Astrocyte (in vitro differentiated cells and primary cell): ENCODE measurements at regions not wholly inside any gene's neighbourhood (a gene's known extent, or its start where the extent isn't known, plus 50 kb on each side); places are given as distances from the start of the nearest gene placed in this dataset.

Experiments used
- DNase-seq: peaks from one replicate; pipeline ENCODE4 v3.0.0-alpha.2; 2010; ENCODE audit warnings: low read depth
- FAIRE-seq: peaks from 2 replicates; lab custom pipeline; 2011; peaks lifted over from hg19 to GRCh38; lab: Jason Lieb, UNC
- H2AFZ ChIP-seq: 2 replicates; pipeline ENCODE4 v1.6.0; 2012; ENCODE audit warnings: low read depth, low read length, inconsistent platforms
- H3K27ac ChIP-seq: 2 replicates; pipeline ENCODE4 v1.5.1; 2011; ENCODE audit warnings: low read depth, low read length, inconsistent platforms
- H3K27me3 ChIP-seq: 2 replicates; pipeline ENCODE4 v1.6.0; 2011; ENCODE audit warnings: low read length, inconsistent platforms; ENCODE audit not compliant: insufficient read depth
- H3K36me3 ChIP-seq: 2 replicates; pipeline ENCODE4 v1.5.1; 2011; ENCODE audit warnings: low read length, inconsistent platforms; ENCODE audit not compliant: insufficient read depth
- H3K4me1 ChIP-seq: 2 replicates; pipeline ENCODE4 v1.5.1; 2011; ENCODE audit warnings: low read length, inconsistent platforms; ENCODE audit not compliant: insufficient read depth
- H3K4me2 ChIP-seq: 2 replicates; pipeline ENCODE4 v1.6.0; 2012; ENCODE audit warnings: low read length, inconsistent platforms
- H3K4me3 ChIP-seq: 2 replicates; pipeline ENCODE4 v1.5.1; 2011; ENCODE audit warnings: low read depth, mild to moderate bottlenecking, low read length, inconsistent platforms; ENCODE audit not compliant: insufficient read depth
- H3K79me2 ChIP-seq: 2 replicates; pipeline ENCODE4 v1.6.0; 2012; ENCODE audit warnings: mild to moderate bottlenecking, low read length, inconsistent platforms; ENCODE audit not compliant: insufficient read depth
- H3K9ac ChIP-seq: 2 replicates; pipeline ENCODE4 v1.6.0; 2012; ENCODE audit warnings: mild to moderate bottlenecking, low read length, inconsistent platforms
- H3K9me3 ChIP-seq: 2 replicates; pipeline ENCODE4 v1.5.1; 2012; ENCODE audit warnings: low read depth, mild to moderate bottlenecking, low read length, inconsistent platforms; ENCODE audit not compliant: insufficient read depth
- H4K20me1 ChIP-seq: 2 replicates; pipeline ENCODE4 v1.6.0; 2012; ENCODE audit warnings: low read length, inconsistent platforms; ENCODE audit not compliant: insufficient read depth
- H3K27ac Mint-ChIP-seq: one replicate; pipeline ENCODE4 v1.8.0; 2021; ENCODE audit warnings: mild to moderate bottlenecking, mixed read lengths; ENCODE audit not compliant: unreplicated experiment
- H3K27me3 Mint-ChIP-seq: one replicate; pipeline ENCODE4 v1.8.0; 2021; ENCODE audit warnings: low read depth, mixed read lengths; ENCODE audit not compliant: unreplicated experiment
- H3K36me3 Mint-ChIP-seq: one replicate; pipeline ENCODE4 v1.8.0; 2021; ENCODE audit warnings: low read depth, mixed read lengths; ENCODE audit not compliant: unreplicated experiment
- H3K4me1 Mint-ChIP-seq: one replicate; pipeline ENCODE4 v1.8.0; 2021; ENCODE audit warnings: low read depth, mixed read lengths; ENCODE audit not compliant: unreplicated experiment
- H3K4me3 Mint-ChIP-seq: one replicate; pipeline ENCODE4 v1.8.0; 2021; ENCODE audit warnings: mild to moderate bottlenecking, moderate library complexity, mixed read lengths; ENCODE audit not compliant: unreplicated experiment
- H3K9me3 Mint-ChIP-seq: one replicate; pipeline ENCODE4 v1.8.0; 2021; ENCODE audit warnings: mild to moderate bottlenecking, mixed read lengths; ENCODE audit not compliant: unreplicated experiment
- EZH2 ChIP-seq: IDR thresholded peaks from 2 replicates; pipeline ENCODE4 v1.6.1; 2012; ENCODE audit warnings: mild to moderate bottlenecking, low read length, inconsistent platforms; ENCODE audit not compliant: insufficient read depth
- TF ChIP-seq, protein P1 (sequence below): IDR thresholded peaks from 2 replicates; pipeline ENCODE4 v1.5.1; 2011; ENCODE audit warnings: low read depth, mild to moderate bottlenecking, inconsistent platforms, low read length, moderate library complexity; ENCODE audit not compliant: insufficient read depth

DNA sequence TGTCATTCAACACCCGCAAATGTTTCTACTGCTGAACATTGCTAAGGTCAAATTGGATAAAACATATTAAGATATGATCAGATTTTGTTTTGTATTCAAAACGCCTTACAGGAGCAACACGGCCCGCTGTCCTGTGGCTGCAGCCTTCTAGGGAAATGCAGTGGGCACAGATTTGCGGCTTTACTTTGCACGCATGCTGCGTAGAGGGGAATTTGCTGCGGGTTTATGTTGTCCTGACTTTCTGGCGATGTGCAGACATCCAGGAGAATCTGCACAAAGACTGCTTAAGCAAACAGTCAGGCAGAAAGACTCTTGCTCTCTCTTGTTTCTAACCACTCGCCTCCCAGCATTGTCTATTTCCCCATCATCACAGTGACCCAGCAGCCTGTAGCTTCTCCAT is 88.3 kb downstream of the LRRC30 start:
- H4K20me1 ChIP-seq, result no peaks in the 10 kb centered on the region
- H3K27me3 ChIP-seq, result no peaks in the 10 kb centered on the region
- H3K9me3 ChIP-seq, result no peaks in the 10 kb centered on the region
- H3K4me2 ChIP-seq, result no peak overlapping the region
- TF ChIP-seq EZH2, result no peak
- TF ChIP-seq, protein P1, sequence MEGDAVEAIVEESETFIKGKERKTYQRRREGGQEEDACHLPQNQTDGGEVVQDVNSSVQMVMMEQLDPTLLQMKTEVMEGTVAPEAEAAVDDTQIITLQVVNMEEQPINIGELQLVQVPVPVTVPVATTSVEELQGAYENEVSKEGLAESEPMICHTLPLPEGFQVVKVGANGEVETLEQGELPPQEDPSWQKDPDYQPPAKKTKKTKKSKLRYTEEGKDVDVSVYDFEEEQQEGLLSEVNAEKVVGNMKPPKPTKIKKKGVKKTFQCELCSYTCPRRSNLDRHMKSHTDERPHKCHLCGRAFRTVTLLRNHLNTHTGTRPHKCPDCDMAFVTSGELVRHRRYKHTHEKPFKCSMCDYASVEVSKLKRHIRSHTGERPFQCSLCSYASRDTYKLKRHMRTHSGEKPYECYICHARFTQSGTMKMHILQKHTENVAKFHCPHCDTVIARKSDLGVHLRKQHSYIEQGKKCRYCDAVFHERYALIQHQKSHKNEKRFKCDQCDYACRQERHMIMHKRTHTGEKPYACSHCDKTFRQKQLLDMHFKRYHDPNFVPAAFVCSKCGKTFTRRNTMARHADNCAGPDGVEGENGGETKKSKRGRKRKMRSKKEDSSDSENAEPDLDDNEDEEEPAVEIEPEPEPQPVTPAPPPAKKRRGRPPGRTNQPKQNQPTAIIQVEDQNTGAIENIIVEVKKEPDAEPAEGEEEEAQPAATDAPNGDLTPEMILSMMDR, result no peak
- no peaks in the 10 kb centered on the region for H3K4me1 Mint-ChIP-seq
- peaks cover 1% of the 10 kb centered on the region for H3K4me1 ChIP-seq
- FAIRE-seq, result no peak
- no peak overlapping the region for H3K27ac ChIP-seq
- H3K4me3 Mint-ChIP-seq, result no peak overlapping the region
- H3K27me3 Mint-ChIP-seq, result peaks cover 7% of the 10 kb centered on the region
- H2AFZ ChIP-seq, result no peak overlapping the region
- DNase-seq, result no peak
- no peaks in the 10 kb centered on the region for H3K79me2 ChIP-seq
- no peaks in the 10 kb centered on the region for H3K9me3 Mint-ChIP-seq
- H3K36me3 ChIP-seq, result no peaks in the 10 kb centered on the region
- no peaks in the 10 kb centered on the region for H3K36me3 Mint-ChIP-seq
- no peak overlapping the region for H3K9ac ChIP-seq
- H3K4me3 ChIP-seq, result no peak overlapping the region
- H3K27ac Mint-ChIP-seq, result no peak overlapping the region

DNA sequence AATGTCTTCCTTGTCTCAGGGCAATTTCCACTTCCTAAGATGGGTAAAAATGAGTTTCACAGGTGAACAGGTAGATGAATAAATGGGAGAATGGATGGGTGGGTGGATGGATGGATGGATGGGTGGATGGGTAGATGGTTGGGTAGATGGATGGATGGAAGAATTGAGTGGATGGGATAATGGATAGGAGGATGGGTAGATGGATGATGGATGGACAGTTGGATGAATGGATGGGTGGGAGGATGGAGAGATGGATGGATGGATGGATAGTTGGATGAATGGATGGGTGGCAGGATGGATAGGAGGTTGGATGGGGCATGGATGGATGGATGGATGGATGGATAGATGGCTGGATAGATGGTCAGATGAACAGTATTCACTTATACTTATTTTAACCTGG is 90.9 kb downstream of the LRRC30 start:
- no peaks in the 10 kb centered on the region for H3K79me2 ChIP-seq
- H2AFZ ChIP-seq, result no peak overlapping the region
- Mint-ChIP-seq H3K27me3 (peaks cover 5% of the 10 kb centered on the region), H3K4me1 (peaks cover 13% of the 10 kb centered on the region), H3K9me3 (no peaks in the 10 kb centered on the region), H3K36me3 (no peaks in the 10 kb centered on the region), H3K4me3 (no peak overlapping the region), H3K27ac (no peak overlapping the region)
- no peaks in the 10 kb centered on the region for H3K9me3 ChIP-seq
- no peak overlapping the region for H3K4me3 ChIP-seq
- H3K4me2 ChIP-seq, result no peak overlapping the region
- H3K9ac ChIP-seq, result no peak overlapping the region
- H4K20me1 ChIP-seq, result no peaks in the 10 kb centered on the region
- peaks cover 7% of the 10 kb centered on the region for H3K4me1 ChIP-seq
- H3K27me3 ChIP-seq, result no peaks in the 10 kb centered on the region
- H3K27ac ChIP-seq, result no peak overlapping the region
- TF ChIP-seq EZH2, result no peak
- TF ChIP-seq, protein P1, result no peak
- FAIRE-seq (no peak), DNase-seq (no peak)
- H3K36me3 ChIP-seq, result no peaks in the 10 kb centered on the region

DNA sequence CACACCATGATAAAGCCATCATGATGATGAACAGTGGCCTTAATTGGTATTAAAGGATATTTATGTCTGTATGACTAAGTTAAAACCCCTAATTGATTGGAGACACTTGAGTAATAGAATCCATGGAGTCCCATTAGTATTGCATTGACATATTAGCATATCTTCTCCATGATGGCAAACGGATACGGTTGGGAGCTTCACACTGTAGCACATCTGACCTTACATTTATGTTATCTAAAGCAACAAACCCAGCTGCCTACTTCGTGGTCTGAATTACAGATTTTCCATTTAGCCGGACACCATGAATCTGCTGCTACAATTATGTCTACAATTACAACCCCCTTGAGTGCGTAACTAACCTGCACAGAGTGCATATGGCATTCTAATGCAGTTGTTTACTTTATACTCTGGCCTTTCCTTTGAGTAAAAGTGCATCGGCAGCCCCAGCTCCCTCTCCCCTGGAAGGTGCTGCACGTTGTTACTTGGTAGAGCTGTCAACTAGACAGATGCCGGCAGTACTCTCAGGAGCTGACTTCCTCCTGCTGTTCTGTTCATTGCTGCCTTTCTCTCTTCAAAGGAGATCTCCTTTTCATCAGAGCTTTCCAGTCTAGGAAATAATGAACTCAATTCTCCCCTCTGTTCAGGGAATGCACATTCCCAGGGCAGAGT is 92.1 kb downstream of the LRRC30 start:
- Histone ChIP-seq H3K27ac (no peak overlapping the region), H3K4me3 (no peak overlapping the region), H3K4me1 (peaks cover 7% of the 10 kb centered on the region), H3K27me3 (no peaks in the 10 kb centered on the region), H3K79me2 (no peaks in the 10 kb centered on the region), H3K4me2 (no peak overlapping the region), H3K9me3 (no peaks in the 10 kb centered on the region), H3K36me3 (no peaks in the 10 kb centered on the region), H2AFZ (no peak overlapping the region), H4K20me1 (no peaks in the 10 kb centered on the region), H3K9ac (no peak overlapping the region)
- Mint-ChIP-seq H3K4me1 (peaks cover 13% of the 10 kb centered on the region), H3K27ac (peak overlapping the region; percentile 47), H3K27me3 (peaks cover 5% of the 10 kb centered on the region), H3K9me3 (no peaks in the 10 kb centered on the region), H3K36me3 (no peaks in the 10 kb centered on the region), H3K4me3 (no peak overlapping the region)
- TF ChIP-seq, protein P1, result no peak
- no peak for TF ChIP-seq EZH2
- DNase-seq (no peak), FAIRE-seq (no peak)
